HG02973 (cell line): ENCODE measurements at regions not wholly inside any gene's neighbourhood (a gene's known extent, or its start where the extent isn't known, plus 50 kb on each side); places are given as distances from the start of the nearest gene placed in this dataset.

Source experiments
- ATAC-seq: cut with Tn5 transposase; IDR thresholded peaks from one replicate; pipeline ENCODE4 v1.9.1; 2021; ENCODE audit warnings: moderate library complexity; ENCODE audit not compliant: unreplicated experiment

- ATAC-seq = no peak
Observed at GRCh38 chr17:73722165-73722564, 77.9 kb upstream of the SDK2 start.

- no peak for ATAC-seq
Observed at GRCh38 chr17:73723317-73723716, 79.1 kb upstream of the SDK2 start.

- no peak for ATAC-seq
Observed at GRCh38 chr17:73724341-73724740, 80.1 kb upstream of the SDK2 start.

GRCh38 chr17:73724990-73725389 lies 80.7 kb upstream of the SDK2 start:
- no peak for ATAC-seq

- ATAC-seq = no peak
Observed at GRCh38 chr17:73725794-73726515, 81.7 kb upstream of the SDK2 start.

GRCh38 chr17:73727941-73728340 lies 83.7 kb upstream of the SDK2 start:
- ATAC-seq = no peak

- ATAC-seq = no peak
Observed at GRCh38 chr17:73729101-73729500, 84.9 kb upstream of the SDK2 start.

GRCh38 chr17:73731733-73732132 lies 87.5 kb upstream of the SDK2 start:
- ATAC-seq = no peak

GRCh38 chr17:73733517-73733916 lies 89.3 kb upstream of the SDK2 start:
- no peak for ATAC-seq

- ATAC-seq = no peak
Observed at GRCh38 chr17:73735245-73735644, 91.0 kb upstream of the SDK2 start.

GRCh38 chr17:73738751-73739575 lies 94.7 kb upstream of the SDK2 start:
- ATAC-seq = no peak

GRCh38 chr17:73740370-73740769 lies 96.1 kb upstream of the SDK2 start:
- ATAC-seq = no peak

- no peak for ATAC-seq
Observed at GRCh38 chr17:73742948-73743381, 98.7 kb upstream of the SDK2 start.

- ATAC-seq = no peak
Observed at GRCh38 chr17:73743518-73744201, 99.4 kb upstream of the SDK2 start.

GRCh38 chr17:73744411-73744810 lies 100.2 kb upstream of the SDK2 start:
- no peak for ATAC-seq

- no peak for ATAC-seq
Observed at GRCh38 chr17:73746314-73747073, 102.2 kb upstream of the SDK2 start.

- ATAC-seq = no peak
Observed at GRCh38 chr17:73747221-73748002, 103.2 kb upstream of the SDK2 start.

GRCh38 chr17:73748508-73748907 lies 104.3 kb upstream of the SDK2 start:
- ATAC-seq = no peak

- no peak for ATAC-seq
Observed at GRCh38 chr17:73749337-73749823, 105.1 kb upstream of the SDK2 start.
